GM23338 (cell line): ENCODE measurements at regions not wholly inside any gene's neighbourhood (a gene's known extent, or its start where the extent isn't known, plus 50 kb on each side); places are given as distances from the start of the nearest gene placed in this dataset.

Experiments used
- ATAC-seq: fragments of 200-7000 bp; cut with Tn5 transposase; 3 replicates; pipeline ENCODE4 v1.9.1; 2020
- DNase-seq: peaks from one replicate; pipeline ENCODE4 v3.0.0-alpha.2; 2015; ENCODE audit warnings: low spot score
- H2AFZ ChIP-seq: fragments of 200-600 bp; sonication (generic); 2 replicates; pipeline ENCODE4 v1.8.0; 2016; ENCODE audit warnings: antibody characterized with exemption, mild to moderate bottlenecking, moderate library complexity
- H3F3A ChIP-seq: fragments of 200-600 bp; sonication (generic); replicated peaks from 2 replicates; pipeline ENCODE4 v1.8.0; 2017; ENCODE audit warnings: antibody characterized with exemption, mixed run types, low read depth
- H3K27ac ChIP-seq: fragments of 200-600 bp; sonication (generic); 2 replicates; pipeline ENCODE4 v1.6.1; 2016; ENCODE audit warnings: low read depth
- H3K27me3 ChIP-seq: fragments of 200-600 bp; sonication (generic); 2 replicates; pipeline ENCODE4 v1.8.0; 2016; ENCODE audit warnings: mild to moderate bottlenecking, mixed run types, moderate library complexity; ENCODE audit not compliant: insufficient read depth
- H3K36me3 ChIP-seq: fragments of 200-600 bp; sonication (generic); 2 replicates; pipeline ENCODE4 v1.8.0; 2016; ENCODE audit warnings: mild to moderate bottlenecking; ENCODE audit not compliant: insufficient read depth
- H3K4me1 ChIP-seq: fragments of 200-600 bp; sonication (generic); 2 replicates; pipeline ENCODE4 v1.8.0; 2016; ENCODE audit warnings: mild to moderate bottlenecking, moderate library complexity; ENCODE audit not compliant: insufficient read depth
- H3K4me2 ChIP-seq: fragments of 200-600 bp; sonication (generic); 2 replicates; pipeline ENCODE4 v1.7.1; 2017; ENCODE audit warnings: mixed run types
- H3K4me3 ChIP-seq: fragments of 200-600 bp; sonication (generic); 2 replicates; pipeline ENCODE4 v1.6.1; 2016; ENCODE audit warnings: mixed run types
- H3K79me2 ChIP-seq: fragments of 200-600 bp; sonication (generic); replicated peaks from 2 replicates; pipeline ENCODE4 v1.8.0; 2017; ENCODE audit warnings: mild to moderate bottlenecking; ENCODE audit not compliant: insufficient read depth
- H3K9me2 ChIP-seq: fragments of 200-600 bp; sonication (generic); 2 replicates; pipeline ENCODE4 v1.8.0; 2017; ENCODE audit not compliant: insufficient read depth
- H4K20me1 ChIP-seq: fragments of 200-600 bp; sonication (generic); replicated peaks from 2 replicates; pipeline ENCODE4 v1.8.0; 2017; ENCODE audit warnings: mild to moderate bottlenecking; ENCODE audit not compliant: insufficient read depth
- H3K27ac Mint-ChIP-seq: 2 replicates; pipeline ENCODE4 v1.8.0; 2020; ENCODE audit warnings: inconsistent platforms, mild to moderate bottlenecking, moderate library complexity, mixed read lengths
- H3K27me3 Mint-ChIP-seq: 3 replicates; pipeline ENCODE4 v1.8.0; 2022; ENCODE audit warnings: low read depth, mild to moderate bottlenecking, moderate library complexity, mixed read lengths, inconsistent platforms; ENCODE audit not compliant: insufficient read depth, poor library complexity
- H3K36me3 Mint-ChIP-seq: 3 replicates; pipeline ENCODE4 v1.8.0; 2021; ENCODE audit warnings: low read depth, mild to moderate bottlenecking, inconsistent platforms, moderate library complexity, mixed read lengths
- H3K4me1 Mint-ChIP-seq: 3 replicates; pipeline ENCODE4 v1.8.0; 2020; ENCODE audit warnings: mild to moderate bottlenecking, inconsistent platforms, mixed read lengths
- H3K4me3 Mint-ChIP-seq: 3 replicates; pipeline ENCODE4 v1.8.0; 2021; ENCODE audit warnings: moderate library complexity, mild to moderate bottlenecking, inconsistent platforms, mixed read lengths
- H3K9me3 Mint-ChIP-seq: 3 replicates; pipeline ENCODE4 v1.8.0; 2020; ENCODE audit warnings: moderate library complexity, mild to moderate bottlenecking, inconsistent platforms, mixed read lengths
- CREB1 ChIP-seq: fragments of 250-450 bp; sonication (Bioruptor Pico); IDR thresholded peaks from 2 replicates; pipeline ENCODE4 v1.5.0; 2020; ENCODE audit warnings: low read depth, mild to moderate bottlenecking, moderate library complexity
- CTCF ChIP-seq, 2 experiments: fragments of 200-600 bp in 1 of 2; sonication (generic) in 1 of 2; conservative IDR thresholded peaks; 2 replicates each; pipeline versions ENCODE4 v1.5.1 to v1.6.1; 2016 to 2017; ENCODE audit warnings: antibody characterized with exemption in 2 of 2, low read depth in 2 of 2, mild to moderate bottlenecking in 2 of 2, moderate library complexity in 1 of 2
- ETS1 ChIP-seq: IDR thresholded peaks from 2 replicates; pipeline ENCODE4 v1.6.1; 2016; ENCODE audit warnings: antibody characterized with exemption
- EZH2phosphoT487 ChIP-seq: fragments of 200-600 bp; sonication (generic); IDR thresholded peaks from one replicate; pipeline ENCODE4 v1.8.1; 2018; ENCODE audit warnings: antibody characterized with exemption; ENCODE audit not compliant: unreplicated experiment
- JUNB ChIP-seq: IDR thresholded peaks from one replicate; pipeline ENCODE4 v1.6.1; 2016; ENCODE audit warnings: antibody characterized with exemption; ENCODE audit not compliant: unreplicated experiment
- POLR2AphosphoS5 ChIP-seq: IDR thresholded peaks from 2 replicates; pipeline ENCODE4 v1.6.1; 2016; ENCODE audit warnings: antibody characterized with exemption, low read depth
- STAT1 ChIP-seq: IDR thresholded peaks from one replicate; pipeline ENCODE4 v1.6.1; 2016; ENCODE audit warnings: antibody characterized with exemption; ENCODE audit not compliant: unreplicated experiment
- ZNF331 ChIP-seq: fragments of 250-450 bp; sonication (Bioruptor Pico); IDR thresholded peaks from 2 replicates; pipeline ENCODE4 v1.5.0; 2020; ENCODE audit warnings: low read depth, mild to moderate bottlenecking, moderate library complexity
- ZNF462 ChIP-seq: fragments of 250-450 bp; sonication (Bioruptor Pico); IDR thresholded peaks from 2 replicates; pipeline ENCODE4 v1.5.0; 2020; ENCODE audit warnings: mild to moderate bottlenecking, moderate library complexity

- TF ChIP-seq CTCF (conservative IDR thresholded peaks at IDR 0.05; ENCODE audit: low read depth in 2 of 2): no peak
These were observed 78.8 kb upstream of the CTNNB1 start (continued) for GRCh38 chr3:41120460-41120859.

- no peak for ATAC-seq
- H3K36me3 ChIP-seq: no peaks in the 10 kb centered on the region; the same call in 1 of the 2 replicates
- no peak overlapping the region for H3K4me2 ChIP-seq
- Mint-ChIP-seq H3K36me3 (peaks cover 28% of the 10 kb centered on the region; the same call in 2 of the 3 replicates), H3K27ac (no peak overlapping the region), H3K27me3 (peaks cover 3% of the 10 kb centered on the region), H3K4me1 (peaks cover 12% of the 10 kb centered on the region), H3K4me3 (no peak overlapping the region), H3K9me3 (peaks cover 38% of the 10 kb centered on the region)
- no peak overlapping the region for H3K4me3 ChIP-seq
- 0 out of 2 replicates have a peak, but pooled peaks cover 8% of the 10 kb centered on the region for H3K9me2 ChIP-seq
- peaks cover 12% of the 10 kb centered on the region for H3K4me1 ChIP-seq
- no peaks in the 10 kb centered on the region for H3K27me3 ChIP-seq
- no peak overlapping the region for H2AFZ ChIP-seq
- H4K20me1 ChIP-seq: no peaks in the 10 kb centered on the region
- TF ChIP-seq STAT1: no peak
- TF ChIP-seq ZNF331 (CRISPR knock-in tag): peak; percentile 85
- TF ChIP-seq ETS1: no peak
- TF ChIP-seq EZH2phosphoT487: no peak
- H3F3A ChIP-seq: no peaks in the 10 kb centered on the region
- H3K79me2 ChIP-seq: no peaks in the 10 kb centered on the region
- H3K27ac ChIP-seq: no peak overlapping the region
- DNase-seq: no peak
These were observed 74.0 kb upstream of the CTNNB1 start for GRCh38 chr3:41125258-41125657.

DNA sequence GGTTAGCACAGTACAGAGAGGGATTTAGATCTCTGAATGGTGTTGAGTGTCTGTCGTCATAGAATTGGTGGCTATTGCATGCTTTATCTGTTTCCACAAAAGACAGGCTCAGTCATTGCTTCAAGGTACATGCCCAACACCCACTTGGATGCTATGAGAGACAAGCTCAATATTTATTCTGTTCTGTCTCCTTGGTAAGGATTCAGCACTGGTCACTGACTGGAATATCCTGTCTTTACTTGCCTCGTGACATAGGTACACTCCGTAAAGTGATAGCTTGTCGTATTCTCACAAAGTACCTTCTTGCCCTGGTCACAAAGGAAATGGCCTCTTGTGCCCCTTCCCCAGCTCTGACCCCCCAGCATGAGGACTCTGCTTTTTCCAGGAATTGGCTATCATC lies 72.8 kb upstream of the CTNNB1 start:
- Histone ChIP-seq H3K4me3 (no peak overlapping the region), H3K27ac (no peak overlapping the region), H3K36me3 (no peaks in the 10 kb centered on the region; the same call in 1 of the 2 replicates), H2AFZ (no peak overlapping the region), H3K27me3 (no peaks in the 10 kb centered on the region), H3F3A (no peaks in the 10 kb centered on the region), H4K20me1 (no peaks in the 10 kb centered on the region), H3K4me2 (no peak overlapping the region), H3K79me2 (no peaks in the 10 kb centered on the region), H3K9me2 (0 out of 2 replicates have a peak, but pooled peaks cover 12% of the 10 kb centered on the region), H3K4me1 (peaks cover under 1% of the 10 kb centered on the region; the same call in 1 of the 2 replicates)
- Mint-ChIP-seq H3K36me3 (peaks cover 33% of the 10 kb centered on the region; the same call in 2 of the 3 replicates), H3K9me3 (peaks cover 45% of the 10 kb centered on the region), H3K4me3 (no peak overlapping the region), H3K27ac (no peak overlapping the region), H3K27me3 (peaks cover 3% of the 10 kb centered on the region), H3K4me1 (peaks cover 10% of the 10 kb centered on the region; the same call in 2 of the 3 replicates)
- TF ChIP-seq CREB1 (CRISPR knock-in tag) (no peak), JUNB (no peak), ZNF462 (CRISPR knock-in tag) (no peak), POLR2AphosphoS5 (no peak), ZNF331 (CRISPR knock-in tag) (no peak)
- ATAC-seq (no peak), DNase-seq (no peak)
